Prostate gland (tissue), 2 donors: ENCODE measurements at regions not wholly inside any gene's neighbourhood (a gene's known extent, or its start where the extent isn't known, plus 50 kb on each side); places are given as distances from the start of the nearest gene placed in this dataset.
"Not testable (repeated sequence)": the region's sequence is repeated elsewhere in the genome, so short reads cannot be mapped to it uniquely, and the experiment has no call there.

ENCODE experiments used
- DNase-seq: peaks from one replicate; pipeline ENCODE4 v3.0.0-alpha.2; 2019; ENCODE audit warnings: low spot score
- H3K27ac ChIP-seq, 2 donors: fragments of 200-600 bp; sonication (generic); 2 replicates each; pipeline ENCODE4 v1.5.1; 2017 to 2019
- H3K27me3 ChIP-seq: fragments of 200-600 bp; sonication (generic); replicated peaks from 2 replicates; pipeline ENCODE4 v1.5.1; 2019; ENCODE audit not compliant: insufficient read depth
- H3K36me3 ChIP-seq, 2 donors: fragments of 200-600 bp; sonication (generic); 1 replicate in 1 of 2; 2 replicates in 1 of 2; pipeline versions ENCODE4 v1.5.1 to v1.8.1; 2017 to 2019
- H3K4me1 ChIP-seq: fragments of 200-600 bp; sonication (generic); replicated peaks from 2 replicates; pipeline ENCODE4 v1.5.1; 2019
- H3K4me3 ChIP-seq, 2 donors: fragments of 200-600 bp; sonication (generic); 2 replicates each; pipeline ENCODE4 v1.5.1; 2017 to 2019
- H3K9me3 ChIP-seq: fragments of 200-600 bp; sonication (generic); 2 replicates; pipeline ENCODE4 v1.5.1; 2017
- CTCF ChIP-seq, 4 experiments: fragments of 200-600 bp in 2 of 4; fragments of 450-650 bp in 2 of 4; sonication (generic) in 2 of 4; IDR thresholded peaks; 1 replicate in 3 of 4; 2 replicates in 1 of 4; pipeline ENCODE4 v1.5.1; 2016 to 2019; ENCODE audit warnings: antibody characterized with exemption in 4 of 4, mild to moderate bottlenecking in 2 of 4, moderate library complexity in 2 of 4
- POLR2A ChIP-seq: fragments of 450-650 bp; IDR thresholded peaks from one replicate; pipeline ENCODE4 v1.6.1; 2016; ENCODE audit warnings: antibody characterized with exemption, mild to moderate bottlenecking
- POLR2AphosphoS5 ChIP-seq: sonication (generic); formaldehyde crosslinking; IDR thresholded peaks from one replicate; pipeline ENCODE4 v1.6.1; 2017; ENCODE audit warnings: antibody characterized with exemption
- WGBS: methylation state at CpG from one replicate; pipeline ENCODE4 v1.1.5; 2018; 5-methylcytosine and 5-hydroxymethylcytosine counted together
- intact Hi-C: fragments of 100-400 bp; cut with DNase I; formaldehyde crosslinking; loops from one replicate; pipeline ENCODE4 v1.14.2; 2022

- no peak for DNase-seq
- Histone ChIP-seq H3K27ac (no peak overlapping the region), H3K9me3 (no peaks in the 10 kb centered on the region), H3K4me3 (no peak overlapping the region), H3K4me1 (no peaks in the 10 kb centered on the region), H3K36me3 (no peaks in the 10 kb centered on the region), H3K27me3 (no peaks in the 10 kb centered on the region)
- intact Hi-C loops = no loop called here
- TF ChIP-seq POLR2A = no peak
- 72% methylated on average over 1 of the region's 1 CpG for WGBS
Measured at GRCh38 chr2:111250448-111251030, 129.8 kb downstream of the BCL2L11 start.

DNA sequence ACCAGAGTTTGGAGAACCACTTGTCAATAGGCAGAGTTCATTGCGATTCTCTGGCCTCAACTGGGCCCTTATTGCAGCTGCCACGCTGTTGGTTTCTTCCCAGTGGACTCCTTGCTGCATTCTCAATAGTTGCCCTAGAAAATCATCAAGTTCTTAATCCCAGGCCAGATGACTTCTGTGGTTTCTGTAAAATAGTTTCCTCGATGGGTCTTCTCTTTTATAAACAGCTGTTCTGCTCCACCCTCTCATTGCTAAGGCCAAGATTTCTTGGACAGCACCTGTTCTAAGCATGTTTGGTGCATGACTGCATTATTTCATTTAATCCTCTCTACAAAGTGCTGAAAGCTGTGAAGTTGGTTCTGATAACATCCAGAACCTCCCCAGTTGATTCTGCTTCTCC is 131.0 kb downstream of the BCL2L11 start:
- Histone ChIP-seq H3K4me1 (no peaks in the 10 kb centered on the region), H3K4me3 (no peak overlapping the region), H3K36me3 (no peaks in the 10 kb centered on the region), H3K27me3 (no peaks in the 10 kb centered on the region), H3K27ac (no peak overlapping the region), H3K9me3 (no peaks in the 10 kb centered on the region)
- DNase-seq = no peak
- TF ChIP-seq CTCF (IDR thresholded peaks at IDR 0.05) (no peak), POLR2A (no peak), POLR2AphosphoS5 (no peak)
- intact Hi-C loops = no loop called here
- 86% methylated on average over 3 of the region's 3 CpGs for WGBS

- no peak for TF ChIP-seq CTCF (IDR thresholded peaks at IDR 0.05)
- no peak for TF ChIP-seq POLR2A
- Histone ChIP-seq H3K9me3 (no peaks in the 10 kb centered on the region), H3K36me3 (no peaks in the 10 kb centered on the region), H3K27me3 (no peaks in the 10 kb centered on the region), H3K27ac (no peak overlapping the region), H3K4me1 (no peaks in the 10 kb centered on the region), H3K4me3 (no peak overlapping the region)
- DNase-seq = no peak
- intact Hi-C loops = no loop called here
Measured at GRCh38 chr2:111252436-111252835, 131.7 kb downstream of the BCL2L11 start.

- 80% methylated on average over 5 of the region's 6 CpGs for WGBS
- intact Hi-C loops, H3K27me3 ChIP-seq, H3K36me3 ChIP-seq, H3K9me3 ChIP-seq, DNase-seq, H3K27ac ChIP-seq, H3K4me1 ChIP-seq, H3K4me3 ChIP-seq: not testable (repeated sequence)
Measured at GRCh38 chr2:111254916-111255315, 134.2 kb downstream of the BCL2L11 start.

DNA sequence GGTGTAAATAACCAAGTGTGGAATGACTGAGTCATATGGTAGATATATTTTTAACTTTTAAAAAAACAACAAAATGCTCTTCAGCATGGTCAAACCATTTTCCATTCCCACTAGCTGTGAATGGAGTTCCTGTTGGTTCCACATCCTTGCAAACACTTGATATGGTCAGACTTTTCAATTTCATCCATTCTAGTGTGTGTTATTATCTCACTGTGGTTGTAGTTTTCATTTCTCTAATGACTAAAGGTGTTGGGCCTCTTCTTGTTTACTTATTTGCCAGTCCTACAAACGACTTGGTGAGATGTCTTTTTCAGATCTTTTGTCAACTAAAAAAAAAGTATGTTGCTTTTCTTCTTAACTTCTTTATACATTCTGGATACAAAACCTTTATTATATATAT is 135.9 kb downstream of the BCL2L11 start:
- intact Hi-C loops, H3K27me3 ChIP-seq, H3K36me3 ChIP-seq, H3K4me3 ChIP-seq, H3K4me1 ChIP-seq, H3K27ac ChIP-seq, H3K9me3 ChIP-seq, DNase-seq: not testable (repeated sequence)
- WGBS = 14% methylated on average over 1 of the region's 1 CpG

DNA sequence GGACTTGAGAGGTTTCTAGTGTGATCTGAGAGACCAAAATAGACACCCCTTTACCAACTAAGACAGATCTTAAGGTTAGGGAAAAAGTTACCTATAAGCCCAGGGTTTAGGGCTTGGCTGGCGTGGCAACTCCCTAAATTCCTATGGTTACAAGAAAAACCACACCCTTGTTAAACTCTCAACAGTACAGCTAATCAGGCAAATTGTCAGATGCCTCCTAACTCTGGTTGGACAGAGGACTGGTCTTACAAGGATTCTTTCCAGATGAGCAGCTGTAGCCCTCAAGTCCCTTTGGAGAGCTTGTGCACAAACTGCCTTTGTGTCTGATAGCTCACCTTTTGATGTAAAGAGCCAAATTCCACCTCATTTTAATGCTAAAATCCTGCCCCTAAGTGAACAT is 136.9 kb downstream of the BCL2L11 start:
- no CpG with 5 or more reads among the region's 1 CpG for WGBS
- not testable (repeated sequence) for H3K27me3 ChIP-seq

DNA sequence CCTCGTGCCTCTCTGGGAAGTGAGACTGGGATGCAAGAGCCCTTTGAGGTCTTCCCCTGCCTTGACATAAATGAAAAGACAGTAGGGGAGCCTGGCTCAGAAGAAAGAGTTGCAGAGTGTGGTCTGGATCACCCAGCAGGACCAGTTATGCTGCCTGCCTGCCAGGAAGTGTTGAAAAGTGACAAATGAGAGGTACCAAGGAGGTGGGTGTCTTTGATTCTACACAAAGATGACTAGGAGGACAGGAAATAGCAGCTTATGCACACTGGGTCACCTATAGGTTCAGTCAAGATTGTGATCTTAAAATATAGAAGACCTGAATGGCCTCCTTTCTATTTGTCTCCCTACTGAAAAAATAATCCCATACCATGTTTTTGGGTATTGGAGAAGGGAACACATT is 137.6 kb downstream of the BCL2L11 start:
- H3K4me3 ChIP-seq, H3K4me1 ChIP-seq, DNase-seq, H3K36me3 ChIP-seq, H3K27me3 ChIP-seq, H3K9me3 ChIP-seq, intact Hi-C loops, H3K27ac ChIP-seq: not testable (repeated sequence)
- no CpG with 5 or more reads among the region's 1 CpG for WGBS

More for the DNA sequence above, 136.9 kb downstream of the BCL2L11 start:
- H3K9me3 ChIP-seq, intact Hi-C loops, H3K36me3 ChIP-seq, H3K27ac ChIP-seq, H3K4me1 ChIP-seq, H3K4me3 ChIP-seq, DNase-seq: not testable (repeated sequence)

DNA sequence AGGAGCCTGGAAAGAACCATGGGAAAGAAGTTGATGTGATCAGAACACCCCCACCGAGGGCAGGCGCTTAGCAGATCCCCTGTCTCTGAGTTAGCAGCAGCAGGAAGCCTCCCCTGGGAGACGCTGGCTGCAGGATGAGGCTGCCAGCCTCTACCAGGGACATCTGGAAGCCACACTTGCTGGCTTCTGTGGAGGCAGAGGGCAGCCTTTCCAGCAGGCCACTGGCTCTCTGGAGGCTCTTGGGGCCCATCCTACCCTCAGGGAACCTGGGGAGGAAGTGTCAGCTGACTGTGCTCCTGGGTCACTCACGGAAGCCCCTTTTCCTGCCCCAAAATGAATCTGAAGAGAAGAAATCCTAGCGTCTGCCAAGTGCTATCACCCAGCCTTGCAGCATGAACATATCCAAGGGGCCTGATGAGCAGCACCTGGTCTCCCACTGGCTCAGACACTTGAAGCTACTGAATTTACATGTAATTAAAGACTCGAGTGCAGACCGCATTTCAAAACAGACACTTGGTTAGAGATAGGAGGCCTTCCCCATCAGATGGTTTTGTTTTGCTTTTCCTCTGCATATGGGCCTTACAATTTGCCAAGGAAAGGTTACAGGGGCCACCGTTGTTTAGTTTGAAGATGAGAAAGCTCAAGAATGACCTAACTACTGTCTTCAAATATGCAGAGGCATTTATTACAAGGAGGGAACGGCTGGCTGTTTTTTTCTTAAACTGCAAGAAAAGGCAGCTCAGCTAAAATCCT is 142.1 kb downstream of the BCL2L11 start:
- H3K27ac ChIP-seq, H3K27me3 ChIP-seq, H3K4me1 ChIP-seq, DNase-seq, H3K4me3 ChIP-seq, H3K36me3 ChIP-seq, H3K9me3 ChIP-seq, intact Hi-C loops: not testable (repeated sequence)
- WGBS = 68% methylated on average over 4 of the region's 9 CpGs

DNA sequence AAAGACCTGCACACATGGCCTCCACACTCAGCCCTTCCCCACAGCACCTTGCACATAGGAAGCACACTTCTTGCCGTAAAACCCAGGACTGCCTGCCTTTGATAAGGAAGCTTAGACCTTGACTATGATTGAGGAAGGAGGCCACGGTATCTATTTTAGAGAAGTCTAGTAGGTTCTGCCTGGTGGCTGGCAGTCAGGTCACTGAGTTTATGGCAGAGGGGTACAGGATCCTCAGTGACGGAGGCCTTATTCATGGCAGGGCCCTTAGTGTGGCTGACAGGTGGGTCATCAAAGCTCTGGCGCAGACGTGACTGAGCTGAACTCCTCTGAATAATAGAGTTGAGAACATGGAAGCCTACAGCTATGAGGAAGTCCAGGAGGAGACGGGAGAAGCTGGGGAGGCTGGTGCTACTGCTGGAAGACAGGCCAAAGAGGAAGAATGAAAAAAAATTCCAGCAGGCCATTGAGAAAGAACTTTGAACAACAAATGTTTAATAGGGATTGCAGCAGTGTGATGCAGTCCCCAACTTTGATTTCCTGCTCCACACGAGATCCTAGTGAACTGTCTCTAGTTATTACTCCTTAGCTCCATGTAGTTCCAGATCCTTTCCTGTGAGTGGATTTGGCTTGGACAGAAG is 142.8 kb downstream of the BCL2L11 start:
- H3K27ac ChIP-seq, intact Hi-C loops, H3K36me3 ChIP-seq, H3K9me3 ChIP-seq, H3K4me3 ChIP-seq, H3K4me1 ChIP-seq, DNase-seq, H3K27me3 ChIP-seq: not testable (repeated sequence)
- WGBS = no CpG with 5 or more reads among the region's 7 CpGs

GRCh38 chr2:111264956-111265355 is 144.2 kb downstream of the BCL2L11 start:
- H3K27ac ChIP-seq, H3K27me3 ChIP-seq, H3K36me3 ChIP-seq, intact Hi-C loops, H3K4me1 ChIP-seq, H3K9me3 ChIP-seq, DNase-seq, H3K4me3 ChIP-seq: not testable (repeated sequence)
- WGBS = 98% methylated on average over 9 of the region's 11 CpGs
